Activated naive CD8-positive, alpha-beta T cell treated with anti-CD3 and anti-CD28 coated beads, Interleukin-2, amount 10 ng/mL, durations not matched to agents 7 days and 5 days (primary cell): ENCODE measurements at regions not wholly inside any gene's neighbourhood (a gene's known extent, or its start where the extent isn't known, plus 50 kb on each side); places are given as distances from the start of the nearest gene placed in this dataset.

ENCODE experiments used
- ATAC-seq: fragments of 150-1000 bp; cut with Tn5 transposase; one replicate; pipeline ENCODE4 v1.10.0; 2021; ENCODE audit warnings: low read depth, moderate library complexity
- POLR2A ChIA-PET: fragments of 350-600 bp; sonication (Branson Sonifier 250); formaldehyde crosslinking; loops from one replicate; lab custom pipeline; 2021; ENCODE audit warnings: antibody characterized with exemption; lab: Charles Lee
- DNase-seq: peaks from one replicate; pipeline ENCODE4 v3.0.0; 2021
- H3K27ac Mint-ChIP-seq: one replicate; pipeline ENCODE4 v1.8.0; 2022; ENCODE audit warnings: mild to moderate bottlenecking, mixed read lengths
- H3K27me3 Mint-ChIP-seq: one replicate; pipeline ENCODE4 v1.8.0; 2022; ENCODE audit warnings: mild to moderate bottlenecking, moderate library complexity, mixed read lengths
- H3K36me3 Mint-ChIP-seq: one replicate; pipeline ENCODE4 v1.8.0; 2021; ENCODE audit warnings: mild to moderate bottlenecking, mixed read lengths
- H3K4me1 Mint-ChIP-seq: one replicate; pipeline ENCODE4 v1.8.0; 2021; ENCODE audit warnings: mixed read lengths
- H3K4me3 Mint-ChIP-seq: one replicate; pipeline ENCODE4 v1.8.0; 2022; ENCODE audit warnings: mild to moderate bottlenecking, moderate library complexity, mixed read lengths
- H3K9me3 Mint-ChIP-seq: one replicate; pipeline ENCODE4 v1.8.0; 2021; ENCODE audit warnings: mixed read lengths

- POLR2A ChIA-PET, result no interaction called here
These were observed 2185.6 kb upstream of the CELF4 start for GRCh38 chr18:39751161-39751560.

DNA sequence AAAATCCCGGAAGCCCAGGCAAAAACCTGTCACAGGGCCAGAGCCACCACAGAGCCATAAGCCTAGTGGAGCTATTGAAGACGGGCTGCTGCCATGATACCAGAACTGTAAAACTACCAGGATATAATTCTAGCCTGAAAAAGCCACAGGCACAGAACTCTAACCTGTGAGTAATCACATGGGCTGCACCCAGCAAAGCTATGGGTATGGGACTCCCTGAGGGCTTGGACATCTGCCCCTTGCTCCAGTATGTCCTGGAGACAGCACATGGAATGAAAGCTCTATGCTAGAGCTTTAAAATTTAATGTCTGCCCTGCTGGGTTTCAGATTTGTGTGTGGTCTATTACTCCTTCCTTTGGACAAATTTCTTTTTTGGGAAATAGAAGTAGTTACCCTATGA is 2183.6 kb upstream of the CELF4 start:
- Mint-ChIP-seq H3K27me3 (peaks cover 2% of the 10 kb centered on the region), H3K4me3 (no peak overlapping the region), H3K27ac (no peak overlapping the region), H3K36me3 (no peaks in the 10 kb centered on the region), H3K9me3 (no peaks in the 10 kb centered on the region), H3K4me1 (no peaks in the 10 kb centered on the region)
- ATAC-seq (no peak), DNase-seq (no peak)
- POLR2A ChIA-PET, result no interaction called here

More at GRCh38 chr18:39751161-39751560, 2185.6 kb upstream of the CELF4 start:
- Mint-ChIP-seq H3K27me3 (peaks cover 2% of the 10 kb centered on the region), H3K4me3 (no peak overlapping the region), H3K36me3 (no peaks in the 10 kb centered on the region), H3K4me1 (no peaks in the 10 kb centered on the region), H3K9me3 (peaks cover under 1% of the 10 kb centered on the region), H3K27ac (no peak overlapping the region)
- no peak for DNase-seq
- no peak for ATAC-seq

- peaks cover 2% of the 10 kb centered on the region for H3K27me3 Mint-ChIP-seq
- ATAC-seq (no peak), DNase-seq (no peak)
- H3K36me3 Mint-ChIP-seq, result no peaks in the 10 kb centered on the region
- no peak overlapping the region for H3K4me3 Mint-ChIP-seq
- H3K9me3 Mint-ChIP-seq, result no peaks in the 10 kb centered on the region
- no peaks in the 10 kb centered on the region for H3K4me1 Mint-ChIP-seq
- POLR2A ChIA-PET, result no interaction called here
- no peak overlapping the region for H3K27ac Mint-ChIP-seq
These were observed 2183.1 kb upstream of the CELF4 start for GRCh38 chr18:39748727-39749126.

DNA sequence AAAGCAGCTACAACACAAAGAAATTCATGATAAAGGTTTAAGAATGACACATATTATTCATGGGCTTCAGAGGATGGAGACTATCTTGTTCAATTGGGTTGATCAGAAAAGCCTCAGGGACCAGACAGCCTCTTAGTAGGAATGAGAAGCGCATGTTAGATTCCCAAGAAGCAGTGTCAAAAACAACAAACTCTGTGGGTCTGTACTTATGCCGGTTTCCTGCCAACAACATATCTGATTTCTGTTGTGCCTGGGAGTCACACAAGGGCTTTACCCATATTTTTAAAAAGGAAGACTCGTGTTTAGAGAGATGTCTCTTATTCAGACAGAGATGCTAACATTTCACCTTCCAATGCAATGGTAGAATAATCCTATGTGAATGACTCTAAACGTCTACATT is 2180.6 kb upstream of the CELF4 start:
- ATAC-seq (no peak), DNase-seq (no peak)
- Mint-ChIP-seq H3K4me1 (no peaks in the 10 kb centered on the region), H3K27ac (no peak overlapping the region), H3K9me3 (no peaks in the 10 kb centered on the region), H3K36me3 (no peaks in the 10 kb centered on the region), H3K27me3 (peaks cover 2% of the 10 kb centered on the region), H3K4me3 (no peak overlapping the region)
- POLR2A ChIA-PET, result no interaction called here

- Mint-ChIP-seq H3K9me3 (no peaks in the 10 kb centered on the region), H3K27me3 (peaks cover 1% of the 10 kb centered on the region), H3K4me3 (no peak overlapping the region), H3K36me3 (no peaks in the 10 kb centered on the region), H3K4me1 (no peaks in the 10 kb centered on the region), H3K27ac (no peak overlapping the region)
- POLR2A ChIA-PET, result no interaction called here
- ATAC-seq (no peak), DNase-seq (no peak)
These were observed 2177.9 kb upstream of the CELF4 start for GRCh38 chr18:39743463-39743862.

DNA sequence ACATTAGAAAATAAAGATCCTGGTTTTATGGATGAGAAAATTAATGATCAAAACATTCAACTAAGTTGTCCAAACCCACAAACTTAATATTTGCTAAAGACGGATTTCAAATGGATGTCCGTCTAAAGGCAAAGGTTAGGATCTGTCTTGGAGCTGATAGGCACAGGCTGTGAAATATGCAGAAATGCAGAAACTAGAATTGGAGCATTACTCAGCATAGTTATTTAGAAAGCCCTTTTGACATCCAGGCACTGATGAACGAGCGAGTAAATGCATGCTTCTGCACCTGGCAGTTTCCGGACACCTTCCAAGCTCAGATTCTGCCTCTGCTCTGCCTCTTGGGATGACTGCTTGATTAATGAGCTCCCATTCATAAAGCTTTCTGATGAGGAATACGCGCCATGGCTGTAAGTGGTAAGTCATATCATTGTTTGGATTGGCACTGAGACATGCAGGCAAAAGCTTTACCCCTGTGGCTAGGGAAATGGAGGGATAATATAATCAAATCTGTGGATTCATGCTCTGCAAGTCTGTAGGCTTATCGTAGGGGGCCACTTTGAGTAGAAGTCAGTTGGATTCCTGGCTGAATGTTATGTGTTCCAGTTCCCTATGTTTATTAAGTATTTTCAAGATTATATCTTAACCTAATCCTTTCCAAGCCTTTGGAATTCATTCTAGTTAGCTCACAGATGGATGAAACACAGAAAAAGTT is 2176.3 kb upstream of the CELF4 start:
- Mint-ChIP-seq H3K27me3 (no peaks in the 10 kb centered on the region), H3K4me3 (no peak overlapping the region), H3K36me3 (no peaks in the 10 kb centered on the region), H3K27ac (no peak overlapping the region), H3K9me3 (no peaks in the 10 kb centered on the region), H3K4me1 (no peaks in the 10 kb centered on the region)
- POLR2A ChIA-PET, result no interaction called here
- DNase-seq (no peak), ATAC-seq (no peak)

DNA sequence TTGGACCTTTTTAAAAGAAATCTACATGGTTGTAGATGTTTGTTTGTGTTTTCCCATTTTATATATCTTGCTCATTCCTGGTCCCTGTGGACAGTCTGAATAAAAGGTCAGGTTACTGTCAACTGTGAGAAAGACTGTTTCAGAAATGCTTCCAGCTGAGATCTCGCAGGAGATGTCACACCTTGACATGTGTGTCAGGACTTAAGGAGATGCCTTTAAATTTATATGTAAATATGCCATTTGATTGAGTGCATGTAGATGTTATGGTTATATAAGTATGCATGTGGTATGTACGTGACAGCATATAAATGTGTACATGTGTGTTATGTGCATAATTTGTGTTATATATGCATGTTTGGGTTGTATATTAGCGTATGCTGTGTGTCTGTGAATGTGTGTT is 2172.3 kb upstream of the CELF4 start:
- H3K9me3 Mint-ChIP-seq, result peaks cover 3% of the 10 kb centered on the region
- H3K4me3 Mint-ChIP-seq, result no peak overlapping the region
- DNase-seq, result no peak
- H3K27me3 Mint-ChIP-seq, result no peaks in the 10 kb centered on the region
- H3K36me3 Mint-ChIP-seq, result no peaks in the 10 kb centered on the region
- no peaks in the 10 kb centered on the region for H3K4me1 Mint-ChIP-seq
- no peak for ATAC-seq
- no peak overlapping the region for H3K27ac Mint-ChIP-seq
- POLR2A ChIA-PET, result no interaction called here

DNA sequence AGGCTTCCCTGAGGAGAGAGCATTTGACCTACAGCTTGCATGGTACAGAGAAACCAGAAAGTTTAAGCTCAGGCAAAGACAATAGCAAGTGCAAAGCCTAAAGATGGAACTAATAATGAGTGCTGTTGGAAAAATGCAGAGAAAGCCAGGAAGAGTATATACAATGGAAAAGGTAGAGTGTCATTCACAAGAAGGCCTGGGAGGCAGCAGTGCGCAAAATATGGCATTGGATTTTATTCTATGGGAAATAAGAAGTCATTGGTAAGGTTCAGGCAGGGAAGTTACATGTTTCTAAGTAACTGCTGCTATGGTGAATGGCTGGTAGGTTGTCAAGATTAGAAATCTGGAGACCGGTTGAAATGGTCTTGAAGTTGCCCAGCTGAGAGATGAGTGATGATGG is 2167.3 kb upstream of the CELF4 start:
- no peak overlapping the region for H3K27ac Mint-ChIP-seq
- peaks cover 4% of the 10 kb centered on the region for H3K9me3 Mint-ChIP-seq
- H3K36me3 Mint-ChIP-seq, result no peaks in the 10 kb centered on the region
- ATAC-seq (no peak), DNase-seq (no peak)
- no peaks in the 10 kb centered on the region for H3K27me3 Mint-ChIP-seq
- POLR2A ChIA-PET, result no interaction called here
- H3K4me1 Mint-ChIP-seq, result no peaks in the 10 kb centered on the region
- H3K4me3 Mint-ChIP-seq, result no peak overlapping the region

DNA sequence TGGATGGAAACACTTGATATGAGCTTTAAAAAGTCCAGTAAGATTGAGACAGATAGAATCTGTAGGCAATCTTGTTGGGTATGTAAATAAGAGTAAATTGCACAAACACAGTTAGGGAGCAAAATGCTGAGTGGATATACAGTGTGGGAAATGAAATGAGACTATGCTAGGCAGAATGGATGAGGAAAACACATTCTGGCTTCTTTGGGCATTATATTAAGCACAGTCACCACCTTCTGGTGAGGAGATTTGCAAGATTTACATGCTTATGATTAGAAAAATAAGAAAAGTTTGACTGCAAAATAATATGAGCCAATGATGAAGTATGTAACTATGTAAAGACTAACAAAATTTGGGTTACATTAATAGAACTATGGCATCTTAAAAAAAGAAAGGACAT is 2165.0 kb upstream of the CELF4 start:
- no peaks in the 10 kb centered on the region for H3K27me3 Mint-ChIP-seq
- no peak overlapping the region for H3K27ac Mint-ChIP-seq
- H3K9me3 Mint-ChIP-seq, result peaks cover 4% of the 10 kb centered on the region
- no peaks in the 10 kb centered on the region for H3K36me3 Mint-ChIP-seq
- POLR2A ChIA-PET, result no interaction called here
- DNase-seq (no peak), ATAC-seq (no peak)
- H3K4me1 Mint-ChIP-seq, result no peaks in the 10 kb centered on the region
- H3K4me3 Mint-ChIP-seq, result no peak overlapping the region

DNA sequence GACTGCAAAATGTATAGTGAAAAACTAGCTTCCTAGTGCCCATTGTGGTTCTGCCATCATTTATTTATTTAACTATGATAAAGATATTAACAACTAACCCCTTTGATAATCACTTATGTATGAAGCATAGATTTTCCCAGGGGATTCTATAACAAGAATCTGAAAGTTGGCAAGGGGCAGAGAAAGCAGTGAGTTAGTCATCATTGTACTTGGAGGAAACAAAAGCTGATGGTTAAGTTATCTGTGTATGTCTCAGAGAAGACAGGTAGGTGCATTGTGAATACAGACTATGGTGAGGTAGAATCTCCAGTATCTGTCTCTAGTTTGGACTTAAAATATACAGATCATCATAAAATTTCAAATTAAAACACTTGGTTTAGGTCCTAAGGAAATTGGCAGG is 2159.1 kb upstream of the CELF4 start:
- Mint-ChIP-seq H3K36me3 (no peaks in the 10 kb centered on the region), H3K9me3 (no peaks in the 10 kb centered on the region), H3K4me1 (no peaks in the 10 kb centered on the region), H3K4me3 (no peak overlapping the region), H3K27me3 (no peaks in the 10 kb centered on the region), H3K27ac (no peak overlapping the region)
- POLR2A ChIA-PET, result no interaction called here
- no peak for ATAC-seq
- no peak for DNase-seq

DNA sequence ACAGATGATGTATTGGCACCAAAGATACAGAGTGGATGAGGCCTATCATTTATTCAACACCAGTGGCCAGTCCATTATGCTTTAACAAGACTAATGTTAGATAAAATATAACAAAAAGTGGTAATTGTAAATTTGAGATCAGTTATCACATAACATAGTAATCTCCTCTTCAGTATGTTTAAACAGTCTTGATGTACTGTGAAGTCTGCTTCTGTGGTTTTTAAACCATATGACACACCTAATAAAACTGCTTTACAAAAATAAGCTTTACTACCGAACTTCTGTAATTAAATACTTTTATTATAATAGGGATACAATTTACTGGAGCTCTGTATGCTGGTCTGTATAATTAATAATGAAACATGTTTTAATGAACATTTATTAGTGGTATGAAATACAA is 2156.1 kb upstream of the CELF4 start:
- H3K27ac Mint-ChIP-seq, result no peak overlapping the region
- no peak for DNase-seq
- POLR2A ChIA-PET, result no interaction called here
- H3K4me1 Mint-ChIP-seq, result no peaks in the 10 kb centered on the region
- no peaks in the 10 kb centered on the region for H3K36me3 Mint-ChIP-seq
- H3K9me3 Mint-ChIP-seq, result no peaks in the 10 kb centered on the region
- H3K27me3 Mint-ChIP-seq, result no peaks in the 10 kb centered on the region
- no peak overlapping the region for H3K4me3 Mint-ChIP-seq
- ATAC-seq, result no peak

GRCh38 chr18:39713961-39714360 is 2148.4 kb upstream of the CELF4 start:
- no peak for DNase-seq
- Mint-ChIP-seq H3K27ac (no peak overlapping the region), H3K4me3 (no peak overlapping the region), H3K4me1 (no peaks in the 10 kb centered on the region), H3K27me3 (no peaks in the 10 kb centered on the region), H3K9me3 (no peaks in the 10 kb centered on the region), H3K36me3 (no peaks in the 10 kb centered on the region)
- POLR2A ChIA-PET, result no interaction called here
- no peak for ATAC-seq

DNA sequence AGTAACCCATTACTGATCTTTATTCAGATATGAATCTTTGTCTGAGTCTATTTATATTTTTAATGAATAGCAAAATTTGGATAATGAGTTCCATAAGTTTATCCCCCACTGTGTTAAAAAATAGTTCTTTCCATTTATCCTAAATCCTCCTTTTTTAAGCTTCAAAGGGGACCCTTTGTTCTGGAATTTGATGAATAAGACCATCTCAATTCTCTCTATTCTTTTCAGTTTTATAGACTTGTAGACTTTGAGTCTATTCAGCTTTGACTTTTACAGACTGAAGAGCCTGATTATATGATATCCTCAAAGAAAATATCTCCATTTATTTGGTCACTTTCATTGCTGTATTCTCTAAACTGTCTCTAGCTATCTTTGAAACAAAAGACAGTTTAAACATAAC is 2146.1 kb upstream of the CELF4 start:
- no peaks in the 10 kb centered on the region for H3K4me1 Mint-ChIP-seq
- ATAC-seq (no peak), DNase-seq (no peak)
- no peaks in the 10 kb centered on the region for H3K27me3 Mint-ChIP-seq
- POLR2A ChIA-PET, result no interaction called here
- no peaks in the 10 kb centered on the region for H3K36me3 Mint-ChIP-seq
- H3K27ac Mint-ChIP-seq, result no peak overlapping the region
- H3K9me3 Mint-ChIP-seq, result no peaks in the 10 kb centered on the region
- no peak overlapping the region for H3K4me3 Mint-ChIP-seq

DNA sequence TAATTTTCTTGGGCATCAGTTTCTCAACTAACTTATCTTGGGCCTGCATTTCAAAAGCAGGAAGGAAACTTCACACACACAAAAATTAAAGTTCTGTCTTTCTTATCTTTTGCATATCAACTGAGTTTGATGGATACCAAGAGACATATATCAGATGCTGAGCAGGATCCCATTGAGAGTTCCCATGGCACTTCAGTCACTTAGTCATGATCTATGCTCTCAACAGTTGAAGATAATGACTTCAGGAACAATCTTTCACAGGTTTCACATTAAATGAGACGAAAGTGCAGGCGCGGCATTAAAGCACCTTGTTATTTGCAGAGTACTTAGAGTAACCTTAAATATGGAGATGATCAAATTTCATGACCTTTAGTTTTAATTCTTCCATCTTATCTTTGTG is 2139.8 kb upstream of the CELF4 start:
- no peak for ATAC-seq
- H3K4me3 Mint-ChIP-seq, result no peak overlapping the region
- DNase-seq, result no peak
- no peaks in the 10 kb centered on the region for H3K27me3 Mint-ChIP-seq
- no peaks in the 10 kb centered on the region for H3K36me3 Mint-ChIP-seq
- POLR2A ChIA-PET, result no interaction called here
- peaks cover 1% of the 10 kb centered on the region for H3K9me3 Mint-ChIP-seq
- no peak overlapping the region for H3K27ac Mint-ChIP-seq
- no peaks in the 10 kb centered on the region for H3K4me1 Mint-ChIP-seq

GRCh38 chr18:39702888-39703287 is 2137.3 kb upstream of the CELF4 start:
- H3K27me3 Mint-ChIP-seq, result no peaks in the 10 kb centered on the region
- POLR2A ChIA-PET, result no interaction called here
- H3K27ac Mint-ChIP-seq, result no peak overlapping the region
- ATAC-seq (no peak), DNase-seq (no peak)
- peaks cover 3% of the 10 kb centered on the region for H3K9me3 Mint-ChIP-seq
- no peak overlapping the region for H3K4me3 Mint-ChIP-seq
- no peaks in the 10 kb centered on the region for H3K36me3 Mint-ChIP-seq
- no peaks in the 10 kb centered on the region for H3K4me1 Mint-ChIP-seq
